ACC112 (cell line): ENCODE measurements at regions not wholly inside any gene's neighbourhood (a gene's known extent, or its start where the extent isn't known, plus 50 kb on each side); places are given as distances from the start of the nearest gene placed in this dataset.
A peak's percentile ranks its signal among the peaks of the same experiment; 100 is the strongest.

ENCODE experiments used
- H2AFZ ChIP-seq: fragments of 200-600 bp; sonication (generic); one replicate; pipeline ENCODE4 v1.6.0; 2017; ENCODE audit warnings: antibody characterized with exemption, low read length; ENCODE audit not compliant: unreplicated experiment
- H3K27ac ChIP-seq: fragments of 200-600 bp; sonication (generic); 2 replicates; pipeline ENCODE4 v1.5.1; 2014; ENCODE audit warnings: low read depth, mild to moderate bottlenecking, antibody characterized with exemption, low read length, moderate library complexity
- H3K27me3 ChIP-seq: fragments of 200-600 bp; sonication (generic); 2 replicates; pipeline ENCODE4 v1.6.1; 2014; ENCODE audit warnings: mild to moderate bottlenecking, antibody characterized with exemption, low read length, moderate library complexity, mixed read lengths; ENCODE audit not compliant: insufficient read depth
- H3K36me3 ChIP-seq: fragments of 200-600 bp; sonication (generic); 2 replicates; pipeline ENCODE4 v1.6.1; 2016; ENCODE audit warnings: mild to moderate bottlenecking, antibody characterized with exemption, low read length, moderate library complexity, mixed read lengths; ENCODE audit not compliant: insufficient read depth
- H3K4me1 ChIP-seq: fragments of 200-600 bp; sonication (generic); one replicate; pipeline ENCODE4 v1.6.1; 2016; ENCODE audit warnings: low read length, mixed read lengths; ENCODE audit not compliant: insufficient read depth, unreplicated experiment, control insufficient read depth
- H3K4me3 ChIP-seq: fragments of 200-600 bp; sonication (generic); 2 replicates; pipeline ENCODE4 v1.5.1; 2014; ENCODE audit warnings: mild to moderate bottlenecking, low read depth, low read length
- H3K79me2 ChIP-seq: fragments of 200-600 bp; sonication (generic); one replicate; pipeline ENCODE4 v1.6.0; 2016; ENCODE audit warnings: low read length; ENCODE audit not compliant: control insufficient read depth, unreplicated experiment, insufficient read depth

DNA sequence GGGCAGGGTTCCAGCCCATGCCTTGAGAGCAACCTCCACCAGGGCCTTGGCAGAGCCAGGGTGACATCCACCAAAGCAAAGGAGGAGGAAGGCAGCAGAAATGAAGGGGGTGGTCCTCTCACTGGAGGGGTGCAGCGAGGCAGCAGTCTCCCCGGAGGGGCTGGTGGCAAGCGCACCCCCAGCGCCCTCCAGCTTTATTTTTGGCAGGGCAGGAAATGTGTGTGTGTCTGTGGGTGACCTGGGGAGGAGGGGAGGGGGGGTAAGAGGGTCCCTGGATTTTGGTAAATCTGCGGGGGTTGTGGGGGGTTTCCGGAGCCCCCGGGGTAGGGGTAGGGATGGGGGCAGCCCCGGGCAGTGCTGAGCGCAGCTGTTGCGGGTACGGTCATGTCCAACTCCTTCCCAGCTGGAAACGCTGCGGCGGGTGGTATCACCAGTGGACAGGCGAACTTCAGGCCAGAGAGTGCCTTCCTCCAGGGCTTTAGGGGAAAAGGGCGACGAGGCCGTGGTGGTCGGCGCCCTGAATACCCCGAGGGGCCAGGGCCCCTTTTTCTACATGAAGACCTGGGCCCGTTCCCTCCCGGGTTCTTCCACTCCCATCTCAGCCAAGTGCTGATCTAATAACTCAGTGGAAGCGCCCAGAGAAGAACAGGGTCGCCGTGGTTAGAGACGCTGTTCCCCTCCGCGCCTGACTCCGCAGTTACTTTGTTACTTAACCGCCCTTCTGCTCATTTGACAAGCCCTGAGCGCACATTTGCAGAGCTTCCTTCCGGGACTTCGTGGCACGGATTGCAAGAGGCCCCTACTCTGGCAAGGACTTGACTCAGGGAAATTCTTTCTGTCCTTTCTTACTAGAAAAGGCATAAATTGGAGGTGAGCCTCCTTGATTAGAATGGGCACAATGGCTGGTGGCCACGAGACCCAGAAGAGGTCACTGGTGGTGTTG lies 55.2 kb downstream of the FOS start:
- no peak overlapping the region for H3K4me3 ChIP-seq

GRCh38 chr14:75334549-75335051 lies 56.0 kb downstream of the FOS start:
- Histone ChIP-seq H3K27ac (no peak overlapping the region), H3K79me2 (no peaks in the 10 kb centered on the region), H3K27me3 (no peaks in the 10 kb centered on the region), H2AFZ (peak overlapping the region; percentile 94), H3K36me3 (no peaks in the 10 kb centered on the region), H3K4me3 (peak overlapping the region; percentile 42; the same call in 1 of the 2 replicates), H3K4me1 (peaks cover 20% of the 10 kb centered on the region)

More for the DNA sequence above, 55.2 kb downstream of the FOS start:
- Histone ChIP-seq H3K79me2 (no peaks in the 10 kb centered on the region), H3K4me1 (peaks cover 13% of the 10 kb centered on the region), H3K36me3 (no peaks in the 10 kb centered on the region), H3K27me3 (no peaks in the 10 kb centered on the region), H2AFZ (peak overlapping the region; percentile 94), H3K27ac (no peak overlapping the region)

- no peak overlapping the region for H3K4me3 ChIP-seq
- H3K27me3 ChIP-seq: no peaks in the 10 kb centered on the region
- peaks cover 30% of the 10 kb centered on the region for H3K4me1 ChIP-seq
- H3K27ac ChIP-seq: no peak overlapping the region
- no peaks in the 10 kb centered on the region for H3K79me2 ChIP-seq
- no peak overlapping the region for H2AFZ ChIP-seq
- no peaks in the 10 kb centered on the region for H3K36me3 ChIP-seq
Observed at GRCh38 chr14:75335571-75335970, 56.9 kb downstream of the FOS start.

- Histone ChIP-seq H3K27ac (no peak overlapping the region), H3K4me1 (peaks cover 44% of the 10 kb centered on the region), H3K36me3 (no peaks in the 10 kb centered on the region), H3K4me3 (no peak overlapping the region), H3K27me3 (no peaks in the 10 kb centered on the region), H2AFZ (no peak overlapping the region), H3K79me2 (no peaks in the 10 kb centered on the region)
Observed at GRCh38 chr14:75338398-75338797, 59.8 kb downstream of the FOS start.

GRCh38 chr14:75339059-75339458 lies 60.4 kb downstream of the FOS start:
- Histone ChIP-seq H3K4me1 (peaks cover 46% of the 10 kb centered on the region), H3K27me3 (no peaks in the 10 kb centered on the region), H3K36me3 (no peaks in the 10 kb centered on the region), H3K79me2 (no peaks in the 10 kb centered on the region), H3K27ac (peak overlapping the region; percentile 41; the same call in 1 of the 2 replicates), H3K4me3 (no peak overlapping the region), H2AFZ (peak overlapping the region; percentile 3)

DNA sequence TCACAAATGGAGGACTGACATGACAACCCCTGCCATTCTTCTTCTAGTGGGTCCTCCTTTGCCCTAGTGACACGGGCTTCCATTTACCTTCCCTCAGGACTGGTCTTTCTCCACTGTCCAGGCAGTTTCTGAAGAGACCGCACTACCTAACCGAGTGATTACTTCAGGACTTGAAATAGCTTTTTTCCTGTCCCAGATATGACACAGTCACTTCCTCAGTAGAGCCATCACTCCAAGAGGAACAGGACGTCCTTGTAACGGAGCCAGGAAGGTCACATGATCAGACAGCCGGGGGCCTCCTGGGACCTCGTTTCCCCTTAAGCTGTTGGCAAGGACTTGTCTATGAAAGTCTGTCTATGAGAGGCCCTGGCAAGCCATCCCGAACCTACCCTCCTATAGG lies 62.3 kb downstream of the FOS start:
- H3K4me1 ChIP-seq: peaks cover 39% of the 10 kb centered on the region
- H3K79me2 ChIP-seq: no peaks in the 10 kb centered on the region
- H2AFZ ChIP-seq: peak overlapping the region; percentile 71
- no peaks in the 10 kb centered on the region for H3K27me3 ChIP-seq
- no peak overlapping the region for H3K4me3 ChIP-seq
- H3K27ac ChIP-seq: peak overlapping the region; percentile 70
- no peaks in the 10 kb centered on the region for H3K36me3 ChIP-seq

DNA sequence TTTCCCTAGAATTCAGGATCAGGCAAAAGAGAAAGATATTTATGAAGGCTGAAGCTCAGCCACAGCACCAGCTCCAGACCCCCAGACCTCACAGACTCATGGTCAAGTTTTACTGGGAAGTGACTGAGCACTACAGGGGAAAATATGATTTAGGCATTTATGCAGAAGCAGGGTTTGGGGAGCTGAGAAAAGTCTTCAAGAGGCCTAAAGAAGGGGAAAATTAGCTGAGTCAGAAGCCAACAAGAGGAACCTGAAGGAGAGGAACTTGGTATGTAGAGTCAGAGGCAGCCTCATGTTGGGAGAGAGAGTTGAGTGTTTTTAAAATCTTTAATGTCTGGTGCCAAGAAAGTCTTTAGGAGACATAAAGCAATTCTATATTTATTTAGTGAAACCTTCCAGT lies 63.0 kb downstream of the FOS start:
- H2AFZ ChIP-seq: peak overlapping the region; percentile 71
- H3K79me2 ChIP-seq: no peaks in the 10 kb centered on the region
- peak overlapping the region; percentile 70 for H3K27ac ChIP-seq
- no peaks in the 10 kb centered on the region for H3K36me3 ChIP-seq
- no peaks in the 10 kb centered on the region for H3K27me3 ChIP-seq
- peaks cover 39% of the 10 kb centered on the region for H3K4me1 ChIP-seq
- no peak overlapping the region for H3K4me3 ChIP-seq

GRCh38 chr14:75342762-75343599 lies 64.4 kb downstream of the FOS start:
- H3K27me3 ChIP-seq: no peaks in the 10 kb centered on the region
- H3K79me2 ChIP-seq: no peaks in the 10 kb centered on the region
- no peak overlapping the region for H3K27ac ChIP-seq
- no peak overlapping the region for H2AFZ ChIP-seq
- H3K36me3 ChIP-seq: no peaks in the 10 kb centered on the region
- H3K4me3 ChIP-seq: no peak overlapping the region
- H3K4me1 ChIP-seq: peaks cover 39% of the 10 kb centered on the region

GRCh38 chr14:75343911-75344310 lies 65.3 kb downstream of the FOS start:
- no peaks in the 10 kb centered on the region for H3K36me3 ChIP-seq

DNA sequence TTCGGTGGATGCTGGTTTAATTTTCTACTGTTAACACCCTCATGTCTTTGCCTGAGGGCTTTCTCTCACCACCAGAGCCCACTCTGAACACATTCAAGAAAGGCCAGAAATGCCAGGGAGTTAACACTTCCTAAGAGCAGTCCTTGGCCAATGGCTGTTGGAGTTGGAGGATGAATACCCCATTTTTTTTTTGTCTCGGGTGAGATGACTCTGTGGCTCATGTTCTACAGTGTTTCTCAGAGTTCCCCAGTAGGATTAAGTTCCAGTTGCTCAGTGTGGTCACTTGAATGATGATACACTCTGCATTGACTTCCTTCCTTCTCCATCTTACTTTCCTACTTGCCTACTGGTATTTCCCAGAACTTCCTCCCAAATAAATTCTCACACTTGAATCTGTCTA lies 65.8 kb downstream of the FOS start:
- H3K4me1 ChIP-seq: peaks cover 32% of the 10 kb centered on the region
- no peak overlapping the region for H3K4me3 ChIP-seq
- H2AFZ ChIP-seq: no peak overlapping the region
- no peaks in the 10 kb centered on the region for H3K27me3 ChIP-seq
- no peaks in the 10 kb centered on the region for H3K36me3 ChIP-seq
- H3K79me2 ChIP-seq: no peaks in the 10 kb centered on the region
- H3K27ac ChIP-seq: no peak overlapping the region

More at GRCh38 chr14:75343911-75344310, 65.3 kb downstream of the FOS start:
- H3K27ac ChIP-seq: no peak overlapping the region
- H2AFZ ChIP-seq: no peak overlapping the region
- H3K4me3 ChIP-seq: no peak overlapping the region
- H3K27me3 ChIP-seq: no peaks in the 10 kb centered on the region
- peaks cover 37% of the 10 kb centered on the region for H3K4me1 ChIP-seq
- no peaks in the 10 kb centered on the region for H3K79me2 ChIP-seq
